NCI-H2107 (cell line): ENCODE measurements at regions not wholly inside any gene's neighbourhood (a gene's known extent, or its start where the extent isn't known, plus 50 kb on each side); places are given as distances from the start of the nearest gene placed in this dataset.
"Not testable (repeated sequence)": the region's sequence is repeated elsewhere in the genome, so short reads cannot be mapped to it uniquely, and the experiment has no call there.

ENCODE experiments used
- DNase-seq: peaks from one replicate; lab custom pipeline; 2025; lab: John Stamatoyannopoulos, UW

DNA sequence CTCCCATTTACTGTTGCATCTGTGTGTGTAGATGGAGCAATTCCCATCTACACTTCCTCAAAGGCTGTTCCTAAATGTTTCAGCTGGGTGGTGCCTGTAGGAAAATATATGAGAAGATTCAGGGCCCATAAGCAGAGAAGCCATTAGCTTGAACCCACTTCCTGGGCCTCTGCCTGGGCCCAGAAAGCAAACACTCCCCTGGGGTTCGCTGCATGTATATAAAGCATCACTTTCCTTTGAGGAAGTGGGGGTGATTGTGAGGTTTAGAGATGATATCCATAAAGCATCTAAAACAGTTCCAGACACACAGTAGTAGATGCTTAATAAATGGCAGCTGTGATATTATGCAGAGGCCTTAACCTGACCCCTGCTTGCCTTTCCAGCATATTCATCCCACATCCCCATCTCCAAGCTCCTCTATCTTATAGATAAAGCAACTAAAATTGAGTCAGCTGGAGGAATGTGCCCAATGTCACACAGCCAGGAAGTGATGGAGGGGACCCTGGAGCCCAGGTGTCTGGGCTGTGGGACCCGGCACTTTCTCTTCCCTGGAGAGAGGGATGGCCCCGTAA, 280.0 kb upstream of the CRY1 start:
- no peak for DNase-seq

DNA sequence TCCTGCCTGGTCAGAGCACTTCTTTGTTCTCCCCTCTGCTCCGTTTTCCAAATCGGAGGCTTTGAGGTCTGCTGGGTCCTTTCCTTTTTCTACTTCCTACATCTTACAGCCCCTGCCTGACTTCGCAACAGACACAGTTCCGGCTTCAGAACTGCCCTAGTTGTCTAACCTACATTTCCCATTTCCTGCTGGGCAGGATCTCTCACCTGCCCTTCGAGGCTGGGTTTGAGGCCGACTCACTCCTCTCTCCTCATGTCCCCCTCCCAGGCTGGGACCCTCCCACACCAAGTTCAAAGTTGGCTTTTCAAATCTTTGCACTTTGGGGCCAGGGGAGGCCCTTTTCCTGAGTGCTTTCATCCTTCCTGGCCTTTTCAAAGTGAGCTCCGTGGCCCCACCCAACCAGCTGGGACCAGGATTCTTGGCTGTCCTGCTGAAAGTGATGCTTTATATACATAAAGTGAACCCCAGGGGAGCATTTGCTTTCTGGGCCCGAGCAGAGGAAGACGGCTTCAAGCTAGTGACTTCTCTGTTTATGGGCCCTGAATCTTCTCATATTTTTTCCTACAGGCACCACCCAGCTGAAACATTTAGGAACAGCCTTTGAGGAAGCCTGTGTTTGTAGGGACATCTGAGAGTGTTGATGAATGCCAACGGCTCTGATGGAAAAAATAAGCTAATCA, 281.0 kb upstream of the CRY1 start:
- DNase-seq = no peak

GRCh38 chr12:107375231-107375630, 281.9 kb upstream of the CRY1 start:
- no peak for DNase-seq

DNA sequence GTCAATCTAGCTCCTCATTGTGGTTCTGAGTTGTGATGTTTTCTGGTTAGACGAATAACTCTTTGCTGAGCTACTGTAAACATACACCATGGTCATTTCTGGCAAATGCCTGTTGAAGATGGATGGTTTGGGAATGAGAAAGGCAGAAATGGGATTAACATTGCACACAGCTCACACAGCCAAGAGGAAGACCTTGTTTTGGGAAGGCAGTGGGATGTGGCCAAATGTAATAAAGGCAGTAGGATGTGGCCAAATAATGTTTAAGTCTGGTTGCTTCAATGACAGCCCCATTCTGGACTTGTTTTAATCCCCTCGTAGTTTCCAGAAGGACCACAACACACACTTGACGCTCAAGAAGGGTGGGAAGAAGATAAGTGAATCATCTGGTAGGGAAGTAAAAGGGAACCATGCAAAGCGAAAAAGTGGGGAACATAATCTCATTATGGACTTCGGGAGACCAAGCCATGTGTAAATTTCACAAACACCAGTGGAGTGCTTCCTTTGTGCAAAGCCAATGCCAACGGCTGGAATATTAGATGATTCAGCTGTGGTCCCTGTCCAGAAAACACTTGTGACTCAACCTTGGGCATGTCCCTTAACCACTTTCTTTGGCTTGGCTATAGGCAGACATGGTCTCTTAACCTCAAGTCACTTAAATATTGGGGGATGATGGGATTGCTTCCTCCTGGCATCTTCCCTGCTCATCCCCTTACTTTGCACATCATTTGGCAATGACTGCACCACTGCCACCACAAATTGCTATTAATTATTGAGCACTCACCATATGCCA, 284.4 kb upstream of the CRY1 start:
- no peak for DNase-seq

- no peak for DNase-seq
Measured at GRCh38 chr12:107378609-107379008, 285.3 kb upstream of the CRY1 start.

DNA sequence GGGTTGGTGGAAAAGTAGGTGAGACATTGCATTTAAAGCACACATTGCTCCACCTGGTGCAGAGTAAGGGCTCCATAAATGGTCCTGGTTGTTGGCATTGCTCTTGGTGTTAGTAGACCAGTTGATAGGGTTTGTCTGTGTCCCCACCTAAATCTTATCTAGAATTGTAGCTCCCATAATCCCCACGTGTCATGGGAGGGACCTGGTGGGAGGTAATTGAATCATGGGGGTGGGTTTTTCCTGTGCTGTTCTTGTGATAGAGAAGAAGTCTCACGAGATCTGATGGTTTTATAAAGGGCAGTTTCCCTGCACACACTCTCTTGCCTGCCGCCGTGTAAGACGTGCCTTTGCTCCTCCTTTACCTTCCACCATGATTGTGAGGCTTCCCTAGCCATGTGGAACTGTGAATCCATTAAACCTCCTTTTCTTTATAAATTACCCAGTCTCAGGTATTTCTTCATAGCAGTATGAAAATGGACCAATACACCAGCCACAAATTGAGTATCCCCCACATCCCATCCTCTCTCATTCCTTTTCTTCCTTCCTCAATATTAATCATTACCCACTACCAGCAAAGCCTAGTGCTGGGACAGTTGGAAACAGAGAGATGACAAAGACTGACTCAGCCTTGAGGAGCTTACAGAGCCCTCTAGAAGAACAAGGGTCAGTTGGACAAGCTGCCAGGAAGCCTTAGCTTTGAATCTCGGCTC, 285.9 kb upstream of the CRY1 start:
- DNase-seq = not testable (repeated sequence)

GRCh38 chr12:107379852-107380567, 286.7 kb upstream of the CRY1 start:
- DNase-seq = peak; percentile 10

- DNase-seq = no peak
Measured at GRCh38 chr12:107384645-107385044, 291.3 kb upstream of the CRY1 start.

- DNase-seq = no peak
Measured at GRCh38 chr12:107385509-107385908, 292.2 kb upstream of the CRY1 start.

- DNase-seq = no peak
Measured at GRCh38 chr12:107386569-107386968, 293.2 kb upstream of the CRY1 start.

GRCh38 chr12:107388263-107388662, 294.9 kb upstream of the CRY1 start:
- DNase-seq = no peak

DNA sequence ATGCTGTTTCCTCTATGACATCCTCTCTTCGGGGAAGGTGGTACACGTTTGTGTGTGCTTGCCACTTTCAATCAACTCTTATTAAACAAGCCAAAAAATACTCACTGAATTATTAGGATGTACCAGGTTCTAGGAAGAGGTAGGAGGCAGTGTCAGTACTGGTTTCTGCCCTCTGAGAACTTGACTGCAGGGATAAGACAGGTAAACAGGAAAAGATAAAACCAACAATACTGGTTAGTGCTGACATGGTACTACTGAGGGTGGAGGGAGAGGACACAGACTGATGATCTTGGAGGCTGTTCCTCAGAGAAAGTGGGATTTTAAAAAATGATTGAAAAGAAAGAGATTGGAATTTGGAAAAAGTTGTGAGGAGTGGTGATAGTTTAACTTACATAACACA, 295.2 kb upstream of the PWP1 start:
- no peak for DNase-seq

DNA sequence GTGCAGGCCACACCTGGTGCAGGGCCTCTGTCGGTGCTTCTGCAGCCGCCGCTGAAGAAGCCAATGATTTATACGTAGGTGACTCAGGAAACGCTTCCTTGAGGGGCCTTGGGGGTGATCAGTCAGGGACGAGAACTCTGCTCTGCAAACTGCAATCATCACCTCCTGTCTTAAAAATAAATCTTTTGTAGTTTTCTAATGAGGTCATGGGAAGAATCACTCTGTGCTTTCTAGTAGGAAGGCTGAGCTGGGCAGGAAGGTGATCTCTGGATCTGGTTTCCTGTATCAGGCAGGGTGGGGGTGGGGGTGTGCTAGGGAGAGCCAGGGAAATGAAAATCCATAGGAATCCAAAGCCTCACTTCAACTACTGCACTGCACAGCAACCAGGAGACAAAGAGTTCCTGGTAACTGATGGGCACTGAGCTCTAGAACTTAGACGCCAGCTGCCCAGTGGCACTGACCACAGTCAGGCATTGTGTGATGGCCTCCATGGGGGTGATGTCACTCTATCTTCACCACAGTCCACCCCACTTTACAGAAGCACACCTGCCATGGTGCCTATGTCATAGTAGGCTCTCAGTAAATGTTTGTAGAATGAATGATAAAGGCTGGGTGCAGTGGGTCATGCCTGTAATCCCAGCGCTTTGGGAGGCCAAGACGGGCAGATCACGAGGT, 292.4 kb upstream of the PWP1 start:
- DNase-seq = no peak

DNA sequence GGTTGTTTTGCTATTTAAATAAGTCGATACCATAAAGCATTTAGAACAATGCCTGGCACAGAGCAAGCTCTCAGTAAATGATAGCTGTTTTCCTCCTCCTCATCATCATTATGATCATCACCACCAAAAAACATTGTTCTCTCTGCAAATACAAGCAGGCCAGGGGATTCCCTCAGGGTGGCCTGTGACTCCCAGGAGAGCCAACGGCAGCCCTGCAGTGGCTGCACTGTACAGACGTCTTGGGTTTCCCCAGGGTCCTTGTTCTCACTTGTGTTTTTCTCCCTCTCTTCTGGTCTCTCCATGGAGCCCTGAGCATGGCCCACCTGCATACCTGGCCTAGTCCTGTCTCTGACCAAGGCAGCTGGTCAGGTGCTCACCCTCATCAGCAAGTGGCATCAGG, 290.9 kb upstream of the PWP1 start:
- DNase-seq = no peak

DNA sequence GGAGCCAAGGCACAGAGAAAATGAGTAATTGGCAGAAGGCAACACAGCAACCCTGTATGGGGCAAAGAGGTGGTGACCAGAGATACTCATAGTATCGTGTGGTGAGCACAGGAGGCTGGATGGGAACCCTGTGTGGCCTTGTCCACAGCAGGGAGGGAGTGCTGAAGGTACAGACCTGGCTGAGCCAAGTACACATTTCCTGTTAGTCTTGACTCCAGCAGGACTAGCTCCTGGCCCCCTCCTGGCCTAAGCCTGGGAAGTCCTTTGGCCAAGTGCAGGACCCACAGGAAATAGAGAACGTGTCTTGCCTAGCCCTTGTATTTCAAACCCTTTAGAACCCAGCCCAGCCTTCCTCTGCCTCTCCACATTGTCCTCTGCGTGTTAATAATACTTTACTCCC, 289.8 kb upstream of the PWP1 start:
- DNase-seq = no peak

DNA sequence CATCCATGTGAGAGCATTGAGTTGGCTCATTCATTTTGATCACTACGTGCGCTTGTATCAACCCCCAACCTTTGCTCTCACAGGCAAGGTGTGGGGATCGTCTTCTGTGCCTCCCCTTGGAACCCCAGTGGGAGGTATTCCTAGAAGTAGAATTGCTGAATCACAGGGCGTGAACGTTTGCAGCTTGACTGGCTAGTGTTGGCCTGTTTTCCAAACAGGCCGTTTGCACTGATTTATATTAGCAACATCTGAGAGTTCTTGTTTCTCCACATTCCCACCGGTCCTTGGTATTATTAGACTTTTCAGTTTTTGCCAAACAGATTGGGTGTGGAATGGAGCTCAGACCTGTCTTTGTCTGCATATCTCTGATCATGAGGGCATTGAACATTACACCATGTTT, 288.6 kb upstream of the PWP1 start:
- DNase-seq = no peak

DNA sequence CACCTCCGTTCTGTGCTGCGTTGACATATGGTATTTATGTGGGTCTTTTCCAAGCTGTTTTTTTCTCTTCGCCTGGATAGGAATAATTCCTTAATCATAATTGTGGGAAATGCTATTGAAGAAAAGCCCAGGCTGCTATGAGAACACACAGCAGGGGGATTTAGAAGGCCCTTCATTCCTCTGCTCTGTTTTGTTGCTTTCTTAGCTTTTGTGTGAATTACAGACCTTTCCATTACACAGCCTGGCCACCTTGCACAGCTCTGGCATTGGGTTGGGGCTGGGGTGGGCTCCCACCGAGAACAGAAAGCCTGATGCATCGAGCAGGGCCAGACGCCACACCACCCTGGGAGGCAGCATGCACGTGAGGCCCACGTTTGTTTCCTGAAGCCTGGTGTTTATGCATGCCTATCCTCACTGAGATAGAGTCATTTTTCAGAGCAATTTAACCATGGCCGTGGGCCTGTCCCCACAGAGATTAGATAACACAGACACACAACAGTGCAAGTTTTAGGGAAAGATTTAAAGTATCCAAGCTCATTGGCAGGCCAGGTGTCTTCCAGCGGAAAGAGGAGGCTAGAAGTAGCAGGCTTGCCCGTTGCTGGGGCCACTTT, 287.6 kb upstream of the PWP1 start:
- DNase-seq = no peak

- DNase-seq = no peak
Measured at GRCh38 chr12:107399046-107399445, 286.6 kb upstream of the PWP1 start.

DNA sequence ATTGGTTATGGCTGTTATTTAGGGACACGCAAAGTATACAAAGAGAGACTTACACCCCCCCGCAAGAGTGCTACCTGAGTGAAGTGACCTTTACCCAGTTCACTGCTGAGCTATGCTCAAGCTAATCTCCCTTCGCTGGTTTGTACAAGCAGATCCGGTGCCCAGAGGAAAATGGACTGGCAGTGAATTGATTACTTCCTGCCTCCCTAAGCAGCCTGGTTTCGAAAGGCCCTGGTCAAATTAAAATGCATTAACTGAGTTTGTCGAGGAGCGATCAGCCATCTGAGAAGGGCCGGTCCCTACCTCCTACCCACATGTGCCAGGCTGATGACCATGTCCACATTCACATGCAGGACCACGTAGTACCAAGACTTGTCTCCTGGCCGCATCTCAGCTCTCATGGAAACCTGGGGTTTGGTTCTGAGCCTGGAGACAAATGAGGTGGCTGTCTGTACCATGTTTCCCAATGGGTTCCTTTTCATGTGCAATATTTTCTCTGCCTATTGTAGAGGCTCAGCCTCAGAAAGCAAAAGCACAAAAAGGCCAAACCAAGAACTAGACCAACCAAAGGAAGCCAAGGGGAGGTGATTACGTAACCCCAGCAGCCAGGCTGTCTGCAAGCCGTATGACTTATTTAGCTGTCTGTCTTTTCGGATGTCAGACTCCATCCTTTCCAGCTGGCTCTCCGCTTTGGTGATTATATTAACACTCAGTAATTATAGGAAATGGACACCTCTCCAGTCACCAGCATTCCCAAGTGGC, 284.7 kb upstream of the PWP1 start:
- DNase-seq = no peak
